Transverse colon (tissue), 4 donors: ENCODE measurements at regions not wholly inside any gene's neighbourhood (a gene's known extent, or its start where the extent isn't known, plus 50 kb on each side); places are given as distances from the start of the nearest gene placed in this dataset.
"Not testable (repeated sequence)": the region's sequence is repeated elsewhere in the genome, so short reads cannot be mapped to it uniquely, and the experiment has no call there.

Source experiments
- DNase-seq: peaks from one replicate; pipeline ENCODE4 v3.0.0-alpha.2; 2019
- H3K27ac ChIP-seq, 4 donors: fragments of 200-600 bp; sonication (generic); 2 replicates each; pipeline ENCODE4 v1.5.1; 2016 to 2018; ENCODE audit warnings: inconsistent platforms in 4 of 4
- H3K27me3 ChIP-seq: fragments of 200-600 bp; sonication (generic); 2 replicates; pipeline ENCODE4 v1.5.1; 2017; ENCODE audit warnings: inconsistent platforms
- H3K36me3 ChIP-seq, 4 donors: fragments of 200-600 bp; sonication (generic); 2 replicates each; pipeline ENCODE4 v1.5.1; 2017 to 2019; ENCODE audit warnings: inconsistent platforms in 4 of 4
- H3K4me1 ChIP-seq, 4 donors: fragments of 200-600 bp; sonication (generic); 2 replicates each; pipeline ENCODE4 v1.5.1; 2017 to 2020; ENCODE audit warnings: inconsistent platforms in 4 of 4
- H3K4me3 ChIP-seq, 4 donors: fragments of 200-600 bp; sonication (generic); 1 replicate in 1 of 4; 2 replicates in 3 of 4; pipeline versions ENCODE4 v1.5.1 to v1.6.1; 2017 to 2019; ENCODE audit warnings: inconsistent platforms in 4 of 4
- H3K9me3 ChIP-seq, 2 donors: fragments of 200-600 bp; sonication (generic); 2 replicates each; pipeline ENCODE4 v1.5.1; 2017 to 2019; ENCODE audit warnings: inconsistent platforms in 2 of 2
- EP300 ChIP-seq: sonication (generic); formaldehyde crosslinking; IDR thresholded peaks from one replicate; pipeline ENCODE4 v1.6.1; 2017; ENCODE audit warnings: antibody characterized with exemption, low read depth
- POLR2A ChIP-seq: fragments of 450-650 bp; IDR thresholded peaks from one replicate; pipeline ENCODE4 v1.6.1; 2016; ENCODE audit warnings: antibody characterized with exemption, mild to moderate bottlenecking, moderate library complexity
- POLR2AphosphoS5 ChIP-seq, 3 donors: sonication (generic); formaldehyde crosslinking; IDR thresholded peaks; one replicate each; pipeline ENCODE4 v1.6.1; 2016; ENCODE audit warnings: antibody characterized with exemption in 3 of 3
- WGBS, 2 donors: methylation state at CpG; one replicate each; pipeline ENCODE4 v1.1.5; 2018; ENCODE audit warnings: low coverage in 1 of 2; 5-methylcytosine and 5-hydroxymethylcytosine counted together
- in situ Hi-C, 4 donors: fragments of 200-750 bp; cut with MboI; loops; one replicate each; pipeline versions ENCODE4 v1.15.0 to v1.15.1; 2017; ENCODE audit warnings: low sequenced_read_pairs in 3 of 4, low pct_ligation_motif_present in 1 of 4, low pct_unique_long_range_greater_than_20kb in 1 of 4
- intact Hi-C: fragments of 100-400 bp; cut with DNase I; formaldehyde crosslinking; loops from one replicate; pipeline ENCODE4 v1.15.1; 2023; ENCODE audit warnings: low total_unique reads
- TF ChIP-seq, protein P1 (sequence below), 5 experiments: fragments of 200-600 bp in 3 of 5; fragments of 450-650 bp in 2 of 5; sonication (generic) in 3 of 5; IDR thresholded peaks; 1 replicate in 2 of 5; 2 replicates in 3 of 5; pipeline ENCODE4 v1.5.1; 2016 to 2017; ENCODE audit warnings: antibody characterized with exemption in 5 of 5, inconsistent platforms in 3 of 5, mild to moderate bottlenecking in 2 of 5, moderate library complexity in 1 of 5

DNA sequence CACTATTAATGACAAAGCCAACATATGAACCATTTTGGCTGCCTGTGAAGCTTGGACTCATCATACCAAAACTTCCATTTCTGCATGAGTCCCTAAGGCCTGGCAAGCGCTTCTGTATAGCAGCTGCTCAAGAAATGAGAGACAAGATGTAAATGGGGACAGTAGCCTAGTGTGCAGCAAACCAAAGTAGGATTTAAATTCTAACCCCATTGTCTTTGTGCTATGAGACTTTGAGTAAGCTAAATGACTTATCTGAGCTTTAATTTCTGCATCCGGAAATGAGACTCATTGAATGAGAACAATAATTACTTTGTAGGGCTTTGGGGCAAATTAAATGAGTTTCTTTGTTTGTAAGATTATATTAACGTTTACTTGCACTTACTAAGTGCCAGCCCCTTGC, 536.4 kb upstream of the CDH7 start:
- 65 to 76% methylated on average over 3 of the region's 3 CpGs for WGBS, 2 donors
- in situ Hi-C loops, result no loop called here
- no peaks in the 10 kb centered on the region for H3K27me3 ChIP-seq
- no peaks in the 10 kb centered on the region for H3K9me3 ChIP-seq
- H3K4me3 ChIP-seq, result no peak overlapping the region
- DNase-seq, result no peak
- no peak for TF ChIP-seq POLR2A
- TF ChIP-seq EP300, result no peak
- no peak for TF ChIP-seq POLR2AphosphoS5 (IDR thresholded peaks at IDR 0.05)
- TF ChIP-seq, protein P1, sequence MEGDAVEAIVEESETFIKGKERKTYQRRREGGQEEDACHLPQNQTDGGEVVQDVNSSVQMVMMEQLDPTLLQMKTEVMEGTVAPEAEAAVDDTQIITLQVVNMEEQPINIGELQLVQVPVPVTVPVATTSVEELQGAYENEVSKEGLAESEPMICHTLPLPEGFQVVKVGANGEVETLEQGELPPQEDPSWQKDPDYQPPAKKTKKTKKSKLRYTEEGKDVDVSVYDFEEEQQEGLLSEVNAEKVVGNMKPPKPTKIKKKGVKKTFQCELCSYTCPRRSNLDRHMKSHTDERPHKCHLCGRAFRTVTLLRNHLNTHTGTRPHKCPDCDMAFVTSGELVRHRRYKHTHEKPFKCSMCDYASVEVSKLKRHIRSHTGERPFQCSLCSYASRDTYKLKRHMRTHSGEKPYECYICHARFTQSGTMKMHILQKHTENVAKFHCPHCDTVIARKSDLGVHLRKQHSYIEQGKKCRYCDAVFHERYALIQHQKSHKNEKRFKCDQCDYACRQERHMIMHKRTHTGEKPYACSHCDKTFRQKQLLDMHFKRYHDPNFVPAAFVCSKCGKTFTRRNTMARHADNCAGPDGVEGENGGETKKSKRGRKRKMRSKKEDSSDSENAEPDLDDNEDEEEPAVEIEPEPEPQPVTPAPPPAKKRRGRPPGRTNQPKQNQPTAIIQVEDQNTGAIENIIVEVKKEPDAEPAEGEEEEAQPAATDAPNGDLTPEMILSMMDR (IDR thresholded peaks at IDR 0.05), result no peak
- no peaks in the 10 kb centered on the region for H3K36me3 ChIP-seq
- no peak overlapping the region for H3K27ac ChIP-seq
- intact Hi-C loops, result no loop called here
- H3K4me1 ChIP-seq, result no peaks in the 10 kb centered on the region

GRCh38 chr18:65206551-65207260, 544.1 kb upstream of the CDH7 start:
- in situ Hi-C loops, result no loop called here
- 85 to 93% methylated on average over 6 to 24 of the region's 24 CpGs for WGBS, 2 donors

GRCh38 chr18:65202091-65202490, 548.7 kb upstream of the CDH7 start:
- Histone ChIP-seq H3K36me3 (no peaks in the 10 kb centered on the region), H3K9me3 (no peaks in the 10 kb centered on the region), H3K27ac (no peak overlapping the region), H3K4me3 (no peak overlapping the region), H3K27me3 (no peaks in the 10 kb centered on the region), H3K4me1 (no peaks in the 10 kb centered on the region)
- in situ Hi-C loops (no loop called here), intact Hi-C loops (no loop called here)
- TF ChIP-seq POLR2AphosphoS5 (IDR thresholded peaks at IDR 0.05) (no peak), EP300 (no peak), POLR2A (no peak)
- TF ChIP-seq, protein P1 (IDR thresholded peaks at IDR 0.05), result no peak
- 73 to 82% methylated on average over 4 of the region's 4 CpGs for WGBS, 2 donors
- DNase-seq, result no peak

More at GRCh38 chr18:65206551-65207260, 544.1 kb upstream of the CDH7 start:
- H3K9me3 ChIP-seq, result no peaks in the 10 kb centered on the region
- no peaks in the 10 kb centered on the region for H3K36me3 ChIP-seq
- H3K27me3 ChIP-seq, result no peaks in the 10 kb centered on the region
- TF ChIP-seq EP300 (no peak), POLR2A (no peak), POLR2AphosphoS5 (IDR thresholded peaks at IDR 0.05) (no peak)
- TF ChIP-seq, protein P1 (IDR thresholded peaks at IDR 0.05), result no peak
- no peaks in the 10 kb centered on the region for H3K4me1 ChIP-seq
- no peak for DNase-seq
- H3K4me3 ChIP-seq, result no peak overlapping the region
- no peak overlapping the region for H3K27ac ChIP-seq
- intact Hi-C loops, result no loop called here

DNA sequence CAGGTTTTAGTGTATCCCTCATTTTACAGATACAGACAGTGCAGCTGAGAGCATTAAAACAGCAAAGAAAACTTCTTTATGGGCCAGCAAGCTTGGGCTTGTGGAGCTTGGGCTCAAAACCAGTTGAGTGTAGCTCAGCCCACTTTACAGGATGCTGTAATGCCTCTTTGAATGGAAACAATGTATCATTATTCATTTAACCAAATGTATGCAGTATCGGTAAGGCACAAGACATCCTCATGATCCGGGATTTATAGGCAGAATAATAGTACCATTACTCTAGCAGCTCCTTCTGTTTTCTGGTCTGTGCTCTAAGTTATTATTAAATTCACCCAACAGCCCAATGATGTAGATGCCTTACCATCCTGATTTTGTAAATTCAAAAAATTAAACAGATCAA, 575.1 kb upstream of the CDH7 start:
- Histone ChIP-seq H3K9me3 (peaks cover 0 to 4% of the 10 kb centered on the region in 2 donors), H3K27ac (no peak overlapping the region), H3K27me3 (no peaks in the 10 kb centered on the region), H3K36me3 (no peaks in the 10 kb centered on the region), H3K4me1 (no peaks in the 10 kb centered on the region), H3K4me3 (no peak overlapping the region)
- WGBS, 2 donors, result 71 to 91% methylated on average over 2 of the region's 2 CpGs
- TF ChIP-seq EP300, result no peak
- no peak for TF ChIP-seq POLR2AphosphoS5 (IDR thresholded peaks at IDR 0.05)
- no peak for TF ChIP-seq POLR2A
- TF ChIP-seq, protein P1 (IDR thresholded peaks at IDR 0.05), result no peak
- intact Hi-C loops (no loop called here), in situ Hi-C loops (no loop called here)
- no peak for DNase-seq

- in situ Hi-C loops, intact Hi-C loops, H3K27ac ChIP-seq, H3K36me3 ChIP-seq, H3K4me1 ChIP-seq, H3K27me3 ChIP-seq, H3K9me3 ChIP-seq, H3K4me3 ChIP-seq, DNase-seq: not testable (repeated sequence)
- WGBS, 2 donors, result 94 to 95% methylated on average over 8 to 13 of the region's 13 CpGs
Observed at GRCh38 chr18:65162086-65162485, 588.7 kb upstream of the CDH7 start.
